H9 (cell line): ENCODE measurements at regions not wholly inside any gene's neighbourhood (a gene's known extent, or its start where the extent isn't known, plus 50 kb on each side); places are given as distances from the start of the nearest gene placed in this dataset.

Experiments
- DNase-seq: peaks from one replicate; pipeline ENCODE4 v3.0.0-alpha.2; 2017
- H2AFZ ChIP-seq: one replicate; pipeline ENCODE4 v1.6.1; 2013; ENCODE audit warnings: mild to moderate bottlenecking, low read length, control low read depth, moderate library complexity
- H2AK5ac ChIP-seq: 2 replicates; pipeline ENCODE4 v1.6.1; 2013; ENCODE audit warnings: low read length, control low read depth, mixed read lengths; ENCODE audit not compliant: insufficient read length
- H2BK120ac ChIP-seq: one replicate; pipeline ENCODE4 v1.6.1; 2013; ENCODE audit warnings: low read depth, mild to moderate bottlenecking, low read length, control low read depth, inconsistent platforms; ENCODE audit not compliant: poor library complexity, severe bottlenecking
- H2BK12ac ChIP-seq: 2 replicates; pipeline ENCODE4 v1.6.1; 2013; ENCODE audit warnings: low read length, control low read depth, mixed read lengths, low read depth; ENCODE audit not compliant: insufficient read length
- H2BK15ac ChIP-seq: 2 replicates; pipeline ENCODE4 v1.6.1; 2013; ENCODE audit warnings: low read depth, low read length, control low read depth
- H2BK20ac ChIP-seq: one replicate; pipeline ENCODE4 v1.6.1; 2013; ENCODE audit warnings: low read depth, mild to moderate bottlenecking, low read length, control low read depth, inconsistent platforms; ENCODE audit not compliant: poor library complexity, severe bottlenecking
- H2BK5ac ChIP-seq: 2 replicates; pipeline ENCODE4 v1.6.1; 2013; ENCODE audit warnings: low read length, control low read depth, mixed read lengths; ENCODE audit not compliant: insufficient read length
- H3K14ac ChIP-seq: 2 replicates; pipeline ENCODE4 v1.6.1; 2013; ENCODE audit warnings: low read length, control low read depth; ENCODE audit not compliant: insufficient read depth
- H3K18ac ChIP-seq: 2 replicates; pipeline ENCODE4 v1.6.1; 2013; ENCODE audit warnings: low read depth, mild to moderate bottlenecking, mixed read lengths, low read length, control low read depth; ENCODE audit not compliant: insufficient read length
- H3K23ac ChIP-seq: 2 replicates; pipeline ENCODE4 v1.6.1; 2013; ENCODE audit warnings: low read length, control low read depth, mixed read lengths, low read depth; ENCODE audit not compliant: insufficient read length
- H3K23me2 ChIP-seq: 2 replicates; pipeline ENCODE4 v1.6.1; 2013; ENCODE audit warnings: low read depth, mild to moderate bottlenecking, mixed read lengths, low read length, control low read depth; ENCODE audit not compliant: insufficient read length, poor library complexity, severe bottlenecking
- H3K27ac ChIP-seq: 2 replicates; pipeline ENCODE4 v1.5.1; 2013; ENCODE audit warnings: low read length, control low read depth, mixed read lengths, low read depth; ENCODE audit not compliant: insufficient read length
- H3K27me3 ChIP-seq: 2 replicates; pipeline ENCODE4 v1.6.1; 2013; ENCODE audit warnings: low read length, control low read depth, inconsistent platforms; ENCODE audit not compliant: insufficient read depth
- H3K4ac ChIP-seq: 2 replicates; pipeline ENCODE4 v1.6.1; 2013; ENCODE audit warnings: low read depth, mild to moderate bottlenecking, control low read depth, inconsistent platforms, low read length, moderate library complexity
- H3K4me1 ChIP-seq: 2 replicates; pipeline ENCODE4 v1.6.1; 2013; ENCODE audit warnings: low read length, control low read depth, inconsistent platforms; ENCODE audit not compliant: insufficient read depth
- H3K4me2 ChIP-seq: 2 replicates; pipeline ENCODE4 v1.6.1; 2013; ENCODE audit warnings: low read length, control low read depth, mixed read lengths; ENCODE audit not compliant: insufficient read length, insufficient read depth
- H3K56ac ChIP-seq: 2 replicates; pipeline ENCODE4 v1.6.1; 2013; ENCODE audit warnings: low read depth, mild to moderate bottlenecking, mixed read lengths, low read length, control low read depth; ENCODE audit not compliant: insufficient read length
- H3K79me1 ChIP-seq: 2 replicates; pipeline ENCODE4 v1.6.1; 2013; ENCODE audit warnings: low read depth, mild to moderate bottlenecking, moderate library complexity, low read length, control low read depth, inconsistent platforms; ENCODE audit not compliant: insufficient read depth, poor library complexity, severe bottlenecking
- H3K79me2 ChIP-seq: 2 replicates; pipeline ENCODE4 v1.6.1; 2013; ENCODE audit warnings: low read length, control low read depth, inconsistent platforms; ENCODE audit not compliant: insufficient read depth
- H3K9ac ChIP-seq: 2 replicates; pipeline ENCODE4 v1.6.1; 2013; ENCODE audit warnings: low read length, control low read depth, mixed read lengths; ENCODE audit not compliant: insufficient read length; ENCODE audit errors: extremely low read depth
- H3K9me3 ChIP-seq: one replicate; pipeline ENCODE4 v1.6.1; 2013; ENCODE audit warnings: low read depth, low read length, inconsistent platforms; ENCODE audit not compliant: control insufficient read depth
- H3T11ph ChIP-seq: one replicate; pipeline ENCODE4 v1.6.1; 2013; ENCODE audit warnings: mild to moderate bottlenecking, low read length, control low read depth, inconsistent platforms
- H4K20me1 ChIP-seq: one replicate; pipeline ENCODE4 v1.6.1; 2013; ENCODE audit not compliant: control insufficient read depth, insufficient read length, insufficient read depth
- H4K5ac ChIP-seq: 2 replicates; pipeline ENCODE4 v1.6.1; 2013; ENCODE audit warnings: low read depth, mild to moderate bottlenecking, mixed read lengths, low read length, control low read depth; ENCODE audit not compliant: insufficient read length
- H4K8ac ChIP-seq: replicated peaks from 2 replicates; pipeline ENCODE4 v1.6.1; 2013; ENCODE audit warnings: low read length, control low read depth, mixed read lengths, low read depth; ENCODE audit not compliant: insufficient read length
- H4K91ac ChIP-seq: 2 replicates; pipeline ENCODE4 v1.6.1; 2013; ENCODE audit warnings: low read depth, mild to moderate bottlenecking, moderate library complexity, mixed read lengths, low read length, control low read depth; ENCODE audit not compliant: insufficient read length
- H3K27ac Mint-ChIP-seq, 3 experiments: 2 replicates in 2 of 3; 3 replicates in 1 of 3; pipeline ENCODE4 v1.8.0; 2020 to 2021; ENCODE audit warnings: mixed read lengths in 3 of 3, mild to moderate bottlenecking in 1 of 3, moderate library complexity in 1 of 3
- H3K27me3 Mint-ChIP-seq: 2 replicates; pipeline ENCODE4 v1.8.0; 2021; ENCODE audit warnings: low read depth, mild to moderate bottlenecking, moderate library complexity, mixed read lengths
- H3K36me3 Mint-ChIP-seq, 3 experiments: 2 replicates in 2 of 3; 3 replicates in 1 of 3; pipeline ENCODE4 v1.8.0; 2020 to 2021; ENCODE audit warnings: low read depth in 3 of 3, mixed read lengths in 3 of 3; ENCODE audit not compliant: insufficient read depth in 1 of 3
- H3K4me1 Mint-ChIP-seq, 2 experiments: 2 replicates each; pipeline ENCODE4 v1.8.0; 2020; ENCODE audit warnings: mixed read lengths in 2 of 2
- H3K4me3 Mint-ChIP-seq, 2 experiments: 2 replicates in 1 of 2; 3 replicates in 1 of 2; pipeline ENCODE4 v1.8.0; 2020 to 2021; ENCODE audit warnings: mild to moderate bottlenecking in 2 of 2, mixed read lengths in 2 of 2, moderate library complexity in 1 of 2
- H3K9me3 Mint-ChIP-seq, 2 experiments: 2 replicates in 1 of 2; 3 replicates in 1 of 2; pipeline ENCODE4 v1.8.0; 2020; ENCODE audit warnings: mild to moderate bottlenecking in 2 of 2, mixed read lengths in 2 of 2, moderate library complexity in 1 of 2
- WGBS: extraction: QIAGEN DNeasy Blood & Tissue Kit; methylation state at CpG from one replicate; pipeline ENCODE4 v1.1.7; 2013; ENCODE audit warnings: missing lambda C conversion rate, low lambda C conversion rate, mixed read lengths; ENCODE audit not compliant: insufficient read length; ENCODE audit errors: extremely low coverage; 5-methylcytosine and 5-hydroxymethylcytosine counted together
- TF ChIP-seq, protein P1 (sequence below): fragments of 200-600 bp; sonication (generic); conservative IDR thresholded peaks from 3 replicates; pipeline ENCODE4 v1.8.0; 2021; ENCODE audit warnings: antibody characterized with exemption, mild to moderate bottlenecking

- no peak for DNase-seq
- Histone ChIP-seq H3K4me2 (no peak overlapping the region), H2BK120ac (no peak overlapping the region), H3K14ac (no peak overlapping the region), H2AFZ (no peak overlapping the region), H3K27ac (no peak overlapping the region), H3K4ac (no peak overlapping the region), H3K4me1 (no peaks in the 10 kb centered on the region), H4K91ac (no peak overlapping the region), H3K23ac (no peak overlapping the region), H3K56ac (no peak overlapping the region), H3K79me2 (no peaks in the 10 kb centered on the region), H2BK15ac (no peak overlapping the region), H3K9ac (no peak overlapping the region), H3K23me2 (no peaks in the 10 kb centered on the region), H2AK5ac (no peak overlapping the region), H4K8ac (no peak overlapping the region), H4K20me1 (no peaks in the 10 kb centered on the region), H3T11ph (no peak overlapping the region), H2BK5ac (no peak overlapping the region), H2BK20ac (no peak overlapping the region), H4K5ac (no peak overlapping the region), H3K9me3 (no peaks in the 10 kb centered on the region), H3K18ac (no peak overlapping the region), H2BK12ac (no peak overlapping the region), H3K27me3 (no peaks in the 10 kb centered on the region), H3K79me1 (no peaks in the 10 kb centered on the region)
- H3K4me1 Mint-ChIP-seq: peaks cover 9 to 13% of the 10 kb centered on the region in 2 experiments
- H3K27ac Mint-ChIP-seq: no peak overlapping the region
- no peaks in the 10 kb centered on the region for H3K36me3 Mint-ChIP-seq
- TF ChIP-seq, protein P1, sequence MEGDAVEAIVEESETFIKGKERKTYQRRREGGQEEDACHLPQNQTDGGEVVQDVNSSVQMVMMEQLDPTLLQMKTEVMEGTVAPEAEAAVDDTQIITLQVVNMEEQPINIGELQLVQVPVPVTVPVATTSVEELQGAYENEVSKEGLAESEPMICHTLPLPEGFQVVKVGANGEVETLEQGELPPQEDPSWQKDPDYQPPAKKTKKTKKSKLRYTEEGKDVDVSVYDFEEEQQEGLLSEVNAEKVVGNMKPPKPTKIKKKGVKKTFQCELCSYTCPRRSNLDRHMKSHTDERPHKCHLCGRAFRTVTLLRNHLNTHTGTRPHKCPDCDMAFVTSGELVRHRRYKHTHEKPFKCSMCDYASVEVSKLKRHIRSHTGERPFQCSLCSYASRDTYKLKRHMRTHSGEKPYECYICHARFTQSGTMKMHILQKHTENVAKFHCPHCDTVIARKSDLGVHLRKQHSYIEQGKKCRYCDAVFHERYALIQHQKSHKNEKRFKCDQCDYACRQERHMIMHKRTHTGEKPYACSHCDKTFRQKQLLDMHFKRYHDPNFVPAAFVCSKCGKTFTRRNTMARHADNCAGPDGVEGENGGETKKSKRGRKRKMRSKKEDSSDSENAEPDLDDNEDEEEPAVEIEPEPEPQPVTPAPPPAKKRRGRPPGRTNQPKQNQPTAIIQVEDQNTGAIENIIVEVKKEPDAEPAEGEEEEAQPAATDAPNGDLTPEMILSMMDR: no peak
- H3K27me3 Mint-ChIP-seq: no peaks in the 10 kb centered on the region
- no peak overlapping the region for H3K4me3 Mint-ChIP-seq
- H3K9me3 Mint-ChIP-seq: no peaks in the 10 kb centered on the region
- no CpG with 5 or more reads among the region's 3 CpGs for WGBS
These were observed 409.5 kb downstream of the MLLT3 start for GRCh38 chr9:20212806-20213205.
